ENCODE measurements at regions not wholly inside any gene's neighbourhood (a gene's known extent, or its start where the extent isn't known, plus 50 kb on each side); places are given as distances from the start of the nearest gene placed in this dataset.

- ChIA-PET CTCF (no interaction called here), POLR2A (no interaction called here)
- Histone ChIP-seq H3K4me1 (ENCODE audit: control insufficient read depth, extremely low read depth, insufficient read depth, low read length) (no peaks in the 10 kb centered on the region), H3K79me2 (ENCODE audit: control insufficient read depth, insufficient read depth, low read length) (no peaks in the 10 kb centered on the region), H3K9ac (replicated peaks; ENCODE audit: extremely low read depth, insufficient read depth, low read length) (no peak overlapping the region), H3K9me3 (replicated peaks; ENCODE audit: control insufficient read depth, insufficient read depth, low read length) (no peaks in the 10 kb centered on the region), H3K27me3 (ENCODE audit: control insufficient read depth in 2 of 2, insufficient read depth in 2 of 2, low read length in 2 of 2) (no peaks in the 10 kb centered on the region), H3K4me2 (ENCODE audit: insufficient read depth, low read length) (no peak overlapping the region), H3K4me3 (replicated peaks in 1 of 3; ENCODE audit: insufficient read depth in 1 of 3, low read depth in 1 of 3, low read length in 3 of 3) (no peak overlapping the region), H3K27ac (ENCODE audit: insufficient read depth, low read depth, low read length) (no peak overlapping the region), H3K36me3 (ENCODE audit: control insufficient read depth in 2 of 2, extremely low read depth in 1 of 2, insufficient read depth in 2 of 2, low read length in 2 of 2) (no peaks in the 10 kb centered on the region), H2AFZ (ENCODE audit: low read depth, low read length) (no peak overlapping the region), H4K20me1 (replicated peaks; ENCODE audit: control insufficient read depth, extremely low read depth, insufficient read depth, low read length) (no peaks in the 10 kb centered on the region), H3K9me1 (replicated peaks; ENCODE audit: control insufficient read depth, extremely low read depth, insufficient read depth, low read length) (no peaks in the 10 kb centered on the region)
- FAIRE-seq, result no peak
- dilution Hi-C loops (cut with MboI; ENCODE audit: extremely low pct_ligation_motif_present, low sequenced_read_pairs) (no loop called here), intact Hi-C loops (cut with micrococcal nuclease) (no loop called here)
- DNase-seq (ENCODE audit: low read depth, low spot score), result no peak
- no peak for TF ChIP-seq MAX (IDR thresholded peaks at IDR 0.05; ENCODE audit: insufficient read depth, insufficient read length)
- BruUV-seq (replicated peaks), result no TSS peak
These were observed 504.5 kb upstream of the VRK2 start for GRCh38 chr2:57542081-57542480.

- no peak for DNase-seq (ENCODE audit: low read depth, low spot score)
These were observed 503.4 kb upstream of the VRK2 start for GRCh38 chr2:57543211-57543610.

More at GRCh38 chr2:57543211-57543610, 503.4 kb upstream of the VRK2 start:
- ChIA-PET POLR2A (no interaction called here), CTCF (interaction anchor here (0.7 kb wide), 1 partner anchor 45 kb away, joined by 3 read pairs; no protein-coding TSS in a partner anchor)
- no peak overlapping the region for H3K4me2 ChIP-seq (ENCODE audit: insufficient read depth, low read length)
- H3K36me3 ChIP-seq (ENCODE audit: control insufficient read depth in 2 of 2, extremely low read depth in 1 of 2, insufficient read depth in 2 of 2, low read length in 2 of 2), result no peaks in the 10 kb centered on the region
- H3K9me3 ChIP-seq (replicated peaks; ENCODE audit: control insufficient read depth, insufficient read depth, low read length), result no peaks in the 10 kb centered on the region
- no peak overlapping the region for H3K27ac ChIP-seq (ENCODE audit: insufficient read depth, low read depth, low read length)
- dilution Hi-C loops (cut with MboI; ENCODE audit: extremely low pct_ligation_motif_present, low sequenced_read_pairs) (no loop called here), intact Hi-C loops (cut with micrococcal nuclease) (loop anchor here (1.0 kb wide), 1 partner anchor 45 kb away; no protein-coding TSS in a partner anchor)
- TF ChIP-seq CTCF (IDR thresholded peaks at IDR 0.05; ENCODE audit: extremely low read depth in 1 of 2, insufficient read depth in 1 of 2, low read depth in 1 of 2, low read length in 2 of 2) (no peak), POLR2A (IDR thresholded peaks at IDR 0.05; ENCODE audit: low read depth, low read length) (no peak), MAX (IDR thresholded peaks at IDR 0.05; ENCODE audit: insufficient read depth, insufficient read length) (no peak), MYC (IDR thresholded peaks at IDR 0.05; ENCODE audit: low read depth, low read length) (no peak), POLR2AphosphoS5 (IDR thresholded peaks at IDR 0.05; ENCODE audit: insufficient read depth, low read depth, low read length) (no peak), FOS (IDR thresholded peaks at IDR 0.05; ENCODE audit: borderline replicate concordance, insufficient read depth, low read length) (no peak), GATA2 (IDR thresholded peaks at IDR 0.05; ENCODE audit: insufficient read depth, insufficient read length, low read depth, low read length) (no peak), JUN (IDR thresholded peaks at IDR 0.05; ENCODE audit: borderline replicate concordance, insufficient read depth, insufficient read length, low read depth) (no peak), EZH2 (IDR thresholded peaks at IDR 0.05; ENCODE audit: borderline replicate concordance, low read depth, low read length, severe bottlenecking) (no peak)
- H3K4me3 ChIP-seq (replicated peaks in 1 of 3; ENCODE audit: insufficient read depth in 1 of 3, low read depth in 1 of 3, low read length in 3 of 3), result no peak overlapping the region
- no peak overlapping the region for H3K9ac ChIP-seq (replicated peaks; ENCODE audit: extremely low read depth, insufficient read depth, low read length)
- no peaks in the 10 kb centered on the region for H3K27me3 ChIP-seq (ENCODE audit: control insufficient read depth in 2 of 2, insufficient read depth in 2 of 2, low read length in 2 of 2)
- FAIRE-seq, result no peak
- no peaks in the 10 kb centered on the region for H3K79me2 ChIP-seq (ENCODE audit: control insufficient read depth, insufficient read depth, low read length)
- no TSS peak for BruUV-seq (replicated peaks)
- H2AFZ ChIP-seq (ENCODE audit: low read depth, low read length), result no peak overlapping the region
- H3K9me1 ChIP-seq (replicated peaks; ENCODE audit: control insufficient read depth, extremely low read depth, insufficient read depth, low read length), result no peaks in the 10 kb centered on the region
- H3K4me1 ChIP-seq (ENCODE audit: control insufficient read depth, extremely low read depth, insufficient read depth, low read length), result no peaks in the 10 kb centered on the region
- no peaks in the 10 kb centered on the region for H4K20me1 ChIP-seq (replicated peaks; ENCODE audit: control insufficient read depth, extremely low read depth, insufficient read depth, low read length)

Measured in endothelial cell of umbilical vein (primary cell).